ENCODE measurements at regions not wholly inside any gene's neighbourhood (a gene's known extent, or its start where the extent isn't known, plus 50 kb on each side); places are given as distances from the start of the nearest gene placed in this dataset.
"Not testable (repeated sequence)": the region's sequence is repeated elsewhere in the genome, so short reads cannot be mapped to it uniquely, and the experiment has no call there.

DNA sequence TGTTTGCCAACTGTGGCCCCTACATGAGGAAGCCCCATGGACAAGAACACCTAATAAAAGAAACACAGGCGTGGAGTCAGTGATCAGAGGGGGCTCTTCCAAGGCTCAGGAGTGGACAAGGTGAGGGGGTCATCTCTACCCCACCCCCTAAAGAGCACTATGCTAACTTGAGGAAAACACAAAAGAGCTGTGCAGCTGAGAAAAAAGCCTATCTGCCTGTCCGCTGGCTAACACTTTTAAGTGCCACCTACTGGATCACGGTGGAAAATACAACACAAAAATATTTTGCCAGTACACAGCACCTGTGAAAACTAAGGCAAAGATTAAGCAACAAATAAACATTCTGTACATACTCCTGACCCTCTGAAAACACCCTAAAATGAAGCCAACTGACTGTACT, 53.1 kb upstream of the COBL start:
- DNase-seq (ENCODE audit: low read depth in 2 of 2), result no peak

DNA sequence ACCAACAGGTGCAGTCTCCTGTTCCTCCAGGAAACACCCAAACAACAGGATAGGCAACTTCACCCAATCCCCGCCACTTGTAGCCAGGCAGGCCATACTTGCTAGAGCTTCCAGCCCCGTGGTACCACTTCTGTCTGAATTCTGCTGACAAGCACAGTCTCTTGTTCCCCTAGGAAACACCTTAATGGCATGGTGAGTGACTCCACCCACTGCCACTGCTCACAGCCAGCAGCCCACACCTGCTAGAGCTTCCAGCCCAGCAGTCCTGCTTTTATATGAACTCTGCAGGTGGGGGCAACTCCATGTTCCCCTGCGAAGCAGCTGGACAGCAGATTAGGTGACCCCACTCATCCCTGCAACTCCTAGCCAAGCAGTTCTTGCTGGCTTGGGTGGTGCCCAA, 52.6 kb upstream of the COBL start:
- DNase-seq (ENCODE audit: low read depth in 2 of 2), result not testable (repeated sequence)

DNA sequence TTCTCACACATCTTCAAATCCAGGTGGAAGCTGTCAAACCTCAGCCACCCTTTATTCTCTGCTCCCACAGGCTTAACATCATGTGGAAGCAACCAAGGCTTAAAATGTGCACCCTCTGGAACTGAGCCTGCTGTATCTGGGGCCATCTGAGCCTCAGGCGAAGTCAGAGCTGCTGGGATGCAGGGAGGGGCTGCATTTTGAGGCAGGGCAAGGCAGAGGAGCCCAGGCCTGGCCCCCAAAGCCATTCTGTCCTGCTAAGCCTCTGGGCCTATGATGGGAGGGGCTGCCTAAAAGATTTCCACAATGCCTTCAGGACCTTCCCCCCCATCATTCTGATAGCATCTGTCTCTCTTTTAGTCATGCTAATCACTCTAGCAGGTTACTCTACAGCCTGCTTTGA, 51.7 kb upstream of the COBL start:
- DNase-seq (ENCODE audit: low read depth in 2 of 2), result no peak

DNA sequence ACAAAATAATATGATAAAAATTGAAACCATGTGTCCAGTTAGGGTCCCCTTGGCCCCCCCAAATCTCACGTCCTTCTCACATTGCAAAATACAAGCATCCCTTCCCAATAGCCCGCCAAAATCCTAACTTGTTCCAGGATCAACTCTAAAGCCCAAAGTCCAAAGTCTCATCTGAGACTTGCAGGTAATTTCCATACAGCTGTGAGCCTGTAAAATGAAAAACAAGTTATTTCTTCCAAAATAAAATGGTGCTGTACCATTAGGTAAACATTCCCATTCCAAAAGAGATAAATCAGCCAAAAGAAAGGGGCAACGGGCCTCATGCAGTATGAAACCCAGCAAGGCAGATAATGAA, 51.0 kb upstream of the COBL start:
- DNase-seq (ENCODE audit: low read depth in 2 of 2), result no peak

DNA sequence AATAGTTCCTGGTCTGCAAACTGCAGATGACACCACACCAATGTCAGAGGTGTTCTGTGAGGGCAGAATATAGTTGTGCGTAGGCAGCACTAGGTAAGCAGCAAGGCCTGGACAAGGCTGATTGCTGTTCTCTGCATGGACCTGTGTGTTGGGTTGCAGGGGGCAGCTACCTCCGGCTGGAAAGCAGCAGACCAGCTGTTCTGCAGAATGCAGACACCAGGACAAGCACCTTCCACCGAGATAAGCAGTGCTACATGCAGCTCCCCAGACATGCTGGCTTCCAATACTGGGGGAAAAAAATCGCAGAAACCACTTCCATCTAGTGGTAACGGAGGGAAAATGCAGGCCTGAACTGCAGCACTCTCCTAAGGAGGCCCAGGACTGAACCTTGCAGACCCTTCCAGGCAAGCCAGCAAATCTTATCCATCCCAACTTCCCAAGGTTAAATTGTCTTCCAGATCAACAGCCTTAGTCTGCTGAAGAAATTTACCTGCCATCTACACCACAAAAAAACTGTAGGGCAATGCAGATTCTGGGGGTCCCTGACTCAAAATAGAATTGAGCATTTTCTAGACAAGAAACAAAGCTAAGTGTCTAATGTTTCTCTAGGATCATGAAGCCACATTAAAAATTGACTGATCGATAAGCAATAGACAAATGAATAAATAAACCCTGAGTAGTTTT, 50.5 kb upstream of the COBL start:
- no peak for DNase-seq (ENCODE audit: low read depth in 2 of 2)

Measured in activated CD8-positive, alpha-beta memory T cell treated with anti-CD3 and anti-CD28 coated beads for 4 hours (primary cell).